SK-N-SH (cell line): ENCODE measurements at regions not wholly inside any gene's neighbourhood (a gene's known extent, or its start where the extent isn't known, plus 50 kb on each side); places are given as distances from the start of the nearest gene placed in this dataset.

Experiments
- CTCF ChIA-PET: fragments of 300-600, 350-600 bp; formaldehyde crosslinking; extraction: SDS; loops from one replicate; lab custom pipeline; 2021; lab: Yijun Ruan, JAX
- POLR2A ChIA-PET: fragments of 350-600 bp; sonication (Branson Sonifier 250); formaldehyde crosslinking; extraction: SDS; loops from one replicate; lab custom pipeline; 2020; ENCODE audit warnings: antibody characterized with exemption, inconsistent platforms; lab: Yijun Ruan, JAX
- DNase-seq: peaks from one replicate; pipeline ENCODE4 v3.0.0; 2012
- H2AFZ ChIP-seq: fragments of 200-600 bp; sonication (generic); 2 replicates; pipeline ENCODE4 v1.8.1; 2016; ENCODE audit warnings: antibody characterized with exemption, mild to moderate bottlenecking, low read depth
- H3F3A ChIP-seq: fragments of 200-600 bp; sonication (generic); replicated peaks from 2 replicates; pipeline ENCODE3; 2016; ENCODE audit warnings: antibody characterized with exemption, mild to moderate bottlenecking; ENCODE audit not compliant: insufficient read depth
- H3K27ac ChIP-seq, 2 experiments: fragments of 200-500 bp in 1 of 2; fragments of 200-600 bp in 1 of 2; sonication (Bioruptor generic) in 1 of 2; sonication (generic), shearing (Covaris generic) in 1 of 2; 2 replicates each; pipeline versions ENCODE4 v1.5.1 to v1.6.1; 2014 to 2016; ENCODE audit warnings: low read depth in 2 of 2, inconsistent platforms in 1 of 2, low read length in 1 of 2, mild to moderate bottlenecking in 1 of 2, mixed read lengths in 1 of 2
- H3K27me3 ChIP-seq: fragments of 200-600 bp; sonication (generic), shearing (Covaris generic); 2 replicates; pipeline ENCODE4 v1.6.1; 2016; ENCODE audit warnings: mixed run types; ENCODE audit not compliant: insufficient read depth
- H3K36me3 ChIP-seq, 2 experiments: fragments of 200-500 bp in 1 of 2; fragments of 200-600 bp in 1 of 2; sonication (Bioruptor generic) in 1 of 2; sonication (generic) in 1 of 2; replicated peaks in 1 of 2; 2 replicates each; pipeline versions ENCODE3 to v1.5.1; 2014 to 2016; ENCODE audit warnings: low read length in 1 of 2, mild to moderate bottlenecking in 1 of 2; ENCODE audit not compliant: insufficient read depth in 2 of 2, control insufficient read depth in 1 of 2
- H3K4me1 ChIP-seq, 2 experiments: fragments of 200-500 bp in 1 of 2; fragments of 200-600 bp in 1 of 2; sonication (Bioruptor generic) in 1 of 2; sonication (generic), shearing (Covaris generic) in 1 of 2; 2 replicates each; pipeline versions ENCODE4 v1.5.1 to v1.6.1; 2014 to 2016; ENCODE audit warnings: low read depth in 1 of 2, low read length in 1 of 2, mixed run types in 1 of 2; ENCODE audit not compliant: insufficient read depth in 2 of 2, control insufficient read depth in 1 of 2
- H3K4me2 ChIP-seq: fragments of 200-600 bp; sonication (generic), shearing (Covaris generic); 2 replicates; pipeline ENCODE4 v1.6.1; 2017; ENCODE audit warnings: mixed run types
- H3K4me3 ChIP-seq, 2 experiments: fragments of 200-500 bp in 1 of 2; fragments of 200-600 bp in 1 of 2; sonication (Bioruptor generic) in 1 of 2; sonication (generic), shearing (Covaris generic) in 1 of 2; 2 replicates each; pipeline versions ENCODE4 v1.5.1 to v1.8.1; 2014 to 2016; ENCODE audit warnings: low read depth in 2 of 2, inconsistent platforms in 1 of 2, low read length in 1 of 2, mild to moderate bottlenecking in 1 of 2, mixed read lengths in 1 of 2, moderate library complexity in 1 of 2
- H3K79me2 ChIP-seq: fragments of 200-600 bp; sonication (generic); 2 replicates; pipeline ENCODE4 v1.8.1; 2017; ENCODE audit warnings: mild to moderate bottlenecking; ENCODE audit not compliant: insufficient read depth
- H3K9ac ChIP-seq: fragments of 200-600 bp; sonication (generic); 2 replicates; pipeline ENCODE4 v1.6.1; 2017; ENCODE audit warnings: mixed run types
- H3K9me2 ChIP-seq: fragments of 200-600 bp; sonication (generic); 2 replicates; pipeline ENCODE4 v1.6.1; 2017; ENCODE audit warnings: mixed run types
- H3K9me3 ChIP-seq: fragments of 200-600 bp; sonication (generic); 2 replicates; pipeline ENCODE4 v1.6.1; 2017; ENCODE audit warnings: mixed run types, mild to moderate bottlenecking, moderate library complexity
- H4K20me1 ChIP-seq: fragments of 200-600 bp; sonication (generic); 2 replicates; pipeline ENCODE4 v1.6.1; 2017; ENCODE audit warnings: mild to moderate bottlenecking, mixed run types; ENCODE audit not compliant: insufficient read depth
- CHD2 ChIP-seq: fragments of 150-350 bp; IDR thresholded peaks from 2 replicates; pipeline ENCODE4 v1.6.1; 2018; ENCODE audit warnings: low read length; ENCODE audit not compliant: partially characterized antibody
- ELF1 ChIP-seq: IDR thresholded peaks from 2 replicates; pipeline ENCODE4 v1.4.0; 2012
- EP300 ChIP-seq, 2 experiments: IDR thresholded peaks; 2 replicates each; pipeline versions ENCODE4 v1.4.0 to v1.6.1; 2012; ENCODE audit warnings: borderline replicate concordance in 1 of 2, low read depth in 1 of 2, low read length in 1 of 2
- EZH2phosphoT487 ChIP-seq: fragments of 200-600 bp; sonication (generic); IDR thresholded peaks from 2 replicates; pipeline ENCODE4 v1.6.1; 2017; ENCODE audit warnings: low read depth, mixed run types, mild to moderate bottlenecking, antibody characterized with exemption, moderate library complexity, borderline replicate concordance
- FOSL2 ChIP-seq: IDR thresholded peaks from 2 replicates; pipeline ENCODE4 v1.4.0; 2012; ENCODE audit warnings: low read depth, mild to moderate bottlenecking, moderate library complexity, borderline replicate concordance
- FOXM1 ChIP-seq: IDR thresholded peaks from 2 replicates; pipeline ENCODE4 v1.4.0; 2012; ENCODE audit warnings: low read depth, mild to moderate bottlenecking
- GATA2 ChIP-seq: sonication (generic); formaldehyde crosslinking; IDR thresholded peaks from 2 replicates; pipeline ENCODE4 v1.5.0; 2020; ENCODE audit warnings: mild to moderate bottlenecking, missing genetic modification reagents
- IRF3 ChIP-seq: fragments of 150-350 bp; IDR thresholded peaks from 2 replicates; pipeline ENCODE4 v1.6.1; 2016; ENCODE audit warnings: mild to moderate bottlenecking, low read depth, low read length
- MXI1 ChIP-seq: IDR thresholded peaks from 2 replicates; pipeline ENCODE4 v1.6.1; 2012; ENCODE audit warnings: mild to moderate bottlenecking, low read depth, low read length, improper control_type of control experiment
- NFIC ChIP-seq: IDR thresholded peaks from 2 replicates; pipeline ENCODE4 v1.4.0; 2012; ENCODE audit warnings: borderline replicate concordance
- POLR2AphosphoS5 ChIP-seq: IDR thresholded peaks from 2 replicates; pipeline ENCODE4 v1.6.1; 2012; ENCODE audit warnings: low read depth, low read length
- RCOR1 ChIP-seq: fragments of 150-350 bp; IDR thresholded peaks from 2 replicates; pipeline ENCODE4 v1.6.1; 2017; ENCODE audit warnings: antibody characterized with exemption, low read length
- REST ChIP-seq: IDR thresholded peaks from 2 replicates; pipeline ENCODE4 v1.6.1; 2012; ENCODE audit warnings: mild to moderate bottlenecking, low read depth, low read length, moderate library complexity
- RXRA ChIP-seq: IDR thresholded peaks from 2 replicates; pipeline ENCODE4 v1.4.0; 2012; ENCODE audit warnings: low read depth, mild to moderate bottlenecking, borderline replicate concordance
- SMC3 ChIP-seq: IDR thresholded peaks from 2 replicates; pipeline ENCODE4 v1.6.1; 2012; ENCODE audit warnings: low read depth, low read length, improper control_type of control experiment
- TAF1 ChIP-seq: IDR thresholded peaks from 2 replicates; pipeline ENCODE4 v1.6.1; 2012; ENCODE audit warnings: low read depth, mild to moderate bottlenecking, low read length, moderate library complexity, borderline replicate concordance
- TCF12 ChIP-seq: IDR thresholded peaks from 2 replicates; pipeline ENCODE4 v1.4.0; 2012
- TEAD4 ChIP-seq: IDR thresholded peaks from 2 replicates; pipeline ENCODE4 v1.4.0; 2012; ENCODE audit warnings: mild to moderate bottlenecking, borderline replicate concordance; ENCODE audit not compliant: insufficient read depth
- WGBS: methylation state at CpG from one replicate; pipeline ENCODE4 v1.1.6; 2017; ENCODE audit warnings: low lambda C conversion rate; 5-methylcytosine and 5-hydroxymethylcytosine counted together
- TF ChIP-seq, protein P1 (sequence below): IDR thresholded peaks from 2 replicates; pipeline ENCODE4 v1.4.0; 2012; ENCODE audit warnings: low read depth
- TF ChIP-seq, protein P2 (sequence below): fragments of 150-350 bp; IDR thresholded peaks from 2 replicates; pipeline ENCODE4 v1.6.1; 2017; ENCODE audit warnings: antibody characterized with exemption, low read length, low read depth, borderline replicate concordance
- TF ChIP-seq, protein P3 (sequence below): IDR thresholded peaks from 2 replicates; pipeline ENCODE4; 2012

DNA sequence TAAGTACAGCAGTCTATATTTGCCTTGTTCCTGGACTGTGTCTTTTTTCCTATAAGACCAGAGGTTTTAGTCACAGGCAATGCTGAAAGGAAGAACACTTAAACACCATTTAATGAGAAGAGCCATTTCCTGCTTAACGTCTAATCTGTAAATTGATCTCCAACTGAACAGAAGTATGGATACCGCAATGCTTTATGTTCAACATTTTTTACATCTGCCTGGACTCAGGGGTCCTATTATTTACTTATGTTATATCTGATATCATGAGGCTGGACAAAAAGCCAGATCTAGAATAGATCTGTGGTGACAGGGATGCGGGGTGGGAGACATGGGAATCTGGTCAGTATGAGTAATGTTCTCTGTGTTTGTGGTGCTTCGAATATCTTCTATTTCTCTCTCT is 334.6 kb upstream of the MPDZ start:
- H3F3A ChIP-seq: no peaks in the 10 kb centered on the region
- 0 out of 2 replicates have a peak, but pooled peaks cover 3% of the 10 kb centered on the region for H3K9me2 ChIP-seq
- no peak overlapping the region for H3K4me2 ChIP-seq
- DNase-seq: peak; percentile 29
- H2AFZ ChIP-seq: no peak overlapping the region
- no peaks in the 10 kb centered on the region for H3K27me3 ChIP-seq
- peaks cover 4 to 11% of the 10 kb centered on the region in 2 experiments; a peak in 3 of 4 replicates for H3K4me1 ChIP-seq
- WGBS: 13% methylated on average over 4 of the region's 4 CpGs
- H3K36me3 ChIP-seq: no peaks in the 10 kb centered on the region
- H3K4me3 ChIP-seq: no peak overlapping the region; a peak in 1 of 4 replicates
- H3K79me2 ChIP-seq: no peaks in the 10 kb centered on the region
- no peak overlapping the region for H3K9ac ChIP-seq
- ChIA-PET POLR2A (no interaction called here), CTCF (no interaction called here)
- H3K9me3 ChIP-seq: no peaks in the 10 kb centered on the region
- TF ChIP-seq EP300 (IDR thresholded peaks at IDR 0.05; ENCODE audit: borderline replicate concordance in 1 of 2, low read depth in 1 of 2, low read length in 1 of 2) (no peak; a peak in 1 of 4 replicates), IRF3 (no peak), RXRA (no peak), EZH2phosphoT487 (no peak), RCOR1 (no peak), TCF12 (peak; percentile 45; the same call in 1 of the 2 replicates), SMC3 (no peak), ELF1 (no peak), TAF1 (no peak), NFIC (no peak), TEAD4 (0 out of 2 replicates have a peak, but pooled peaks have one; percentile 8), FOXM1 (no peak), MXI1 (no peak), CHD2 (no peak), FOSL2 (no peak), REST (no peak), POLR2AphosphoS5 (no peak), GATA2 (CRISPR knock-in tag) (peak; percentile 73)
- TF ChIP-seq, protein P1, sequence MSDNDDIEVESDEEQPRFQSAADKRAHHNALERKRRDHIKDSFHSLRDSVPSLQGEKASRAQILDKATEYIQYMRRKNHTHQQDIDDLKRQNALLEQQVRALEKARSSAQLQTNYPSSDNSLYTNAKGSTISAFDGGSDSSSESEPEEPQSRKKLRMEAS: no peak
- TF ChIP-seq, protein P2, sequence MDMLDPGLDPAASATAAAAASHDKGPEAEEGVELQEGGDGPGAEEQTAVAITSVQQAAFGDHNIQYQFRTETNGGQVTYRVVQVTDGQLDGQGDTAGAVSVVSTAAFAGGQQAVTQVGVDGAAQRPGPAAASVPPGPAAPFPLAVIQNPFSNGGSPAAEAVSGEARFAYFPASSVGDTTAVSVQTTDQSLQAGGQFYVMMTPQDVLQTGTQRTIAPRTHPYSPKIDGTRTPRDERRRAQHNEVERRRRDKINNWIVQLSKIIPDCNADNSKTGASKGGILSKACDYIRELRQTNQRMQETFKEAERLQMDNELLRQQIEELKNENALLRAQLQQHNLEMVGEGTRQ: no peak
- TF ChIP-seq, protein P3, sequence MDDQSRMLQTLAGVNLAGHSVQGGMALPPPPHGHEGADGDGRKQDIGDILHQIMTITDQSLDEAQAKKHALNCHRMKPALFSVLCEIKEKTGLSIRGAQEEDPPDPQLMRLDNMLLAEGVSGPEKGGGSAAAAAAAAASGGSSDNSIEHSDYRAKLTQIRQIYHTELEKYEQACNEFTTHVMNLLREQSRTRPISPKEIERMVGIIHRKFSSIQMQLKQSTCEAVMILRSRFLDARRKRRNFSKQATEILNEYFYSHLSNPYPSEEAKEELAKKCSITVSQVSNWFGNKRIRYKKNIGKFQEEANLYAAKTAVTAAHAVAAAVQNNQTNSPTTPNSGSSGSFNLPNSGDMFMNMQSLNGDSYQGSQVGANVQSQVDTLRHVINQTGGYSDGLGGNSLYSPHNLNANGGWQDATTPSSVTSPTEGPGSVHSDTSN: peak; percentile 19
- H4K20me1 ChIP-seq: no peaks in the 10 kb centered on the region
- H3K27ac ChIP-seq: peak overlapping the region; percentile 32 to 53; a peak in 2 of 4 replicates
